H9 (cell line): ENCODE measurements at regions not wholly inside any gene's neighbourhood (a gene's known extent, or its start where the extent isn't known, plus 50 kb on each side); places are given as distances from the start of the nearest gene placed in this dataset.

Experiments
- DNase-seq: peaks from one replicate; pipeline ENCODE4 v3.0.0-alpha.2; 2017
- H2AFZ ChIP-seq: one replicate; pipeline ENCODE4 v1.6.1; 2013; ENCODE audit warnings: mild to moderate bottlenecking, low read length, control low read depth, moderate library complexity
- H2AK5ac ChIP-seq: 2 replicates; pipeline ENCODE4 v1.6.1; 2013; ENCODE audit warnings: low read length, control low read depth, mixed read lengths; ENCODE audit not compliant: insufficient read length
- H2BK120ac ChIP-seq: one replicate; pipeline ENCODE4 v1.6.1; 2013; ENCODE audit warnings: low read depth, mild to moderate bottlenecking, low read length, control low read depth, inconsistent platforms; ENCODE audit not compliant: poor library complexity, severe bottlenecking
- H2BK12ac ChIP-seq: 2 replicates; pipeline ENCODE4 v1.6.1; 2013; ENCODE audit warnings: low read length, control low read depth, mixed read lengths, low read depth; ENCODE audit not compliant: insufficient read length
- H2BK15ac ChIP-seq: 2 replicates; pipeline ENCODE4 v1.6.1; 2013; ENCODE audit warnings: low read depth, low read length, control low read depth
- H2BK20ac ChIP-seq: one replicate; pipeline ENCODE4 v1.6.1; 2013; ENCODE audit warnings: low read depth, mild to moderate bottlenecking, low read length, control low read depth, inconsistent platforms; ENCODE audit not compliant: poor library complexity, severe bottlenecking
- H2BK5ac ChIP-seq: 2 replicates; pipeline ENCODE4 v1.6.1; 2013; ENCODE audit warnings: low read length, control low read depth, mixed read lengths; ENCODE audit not compliant: insufficient read length
- H3K14ac ChIP-seq: 2 replicates; pipeline ENCODE4 v1.6.1; 2013; ENCODE audit warnings: low read length, control low read depth; ENCODE audit not compliant: insufficient read depth
- H3K18ac ChIP-seq: 2 replicates; pipeline ENCODE4 v1.6.1; 2013; ENCODE audit warnings: low read depth, mild to moderate bottlenecking, mixed read lengths, low read length, control low read depth; ENCODE audit not compliant: insufficient read length
- H3K23ac ChIP-seq: 2 replicates; pipeline ENCODE4 v1.6.1; 2013; ENCODE audit warnings: low read length, control low read depth, mixed read lengths, low read depth; ENCODE audit not compliant: insufficient read length
- H3K23me2 ChIP-seq: 2 replicates; pipeline ENCODE4 v1.6.1; 2013; ENCODE audit warnings: low read depth, mild to moderate bottlenecking, mixed read lengths, low read length, control low read depth; ENCODE audit not compliant: insufficient read length, poor library complexity, severe bottlenecking
- H3K27ac ChIP-seq: 2 replicates; pipeline ENCODE4 v1.5.1; 2013; ENCODE audit warnings: low read length, control low read depth, mixed read lengths, low read depth; ENCODE audit not compliant: insufficient read length
- H3K27me3 ChIP-seq: 2 replicates; pipeline ENCODE4 v1.6.1; 2013; ENCODE audit warnings: low read length, control low read depth, inconsistent platforms; ENCODE audit not compliant: insufficient read depth
- H3K4ac ChIP-seq: 2 replicates; pipeline ENCODE4 v1.6.1; 2013; ENCODE audit warnings: low read depth, mild to moderate bottlenecking, control low read depth, inconsistent platforms, low read length, moderate library complexity
- H3K4me1 ChIP-seq: 2 replicates; pipeline ENCODE4 v1.6.1; 2013; ENCODE audit warnings: low read length, control low read depth, inconsistent platforms; ENCODE audit not compliant: insufficient read depth
- H3K4me2 ChIP-seq: 2 replicates; pipeline ENCODE4 v1.6.1; 2013; ENCODE audit warnings: low read length, control low read depth, mixed read lengths; ENCODE audit not compliant: insufficient read length, insufficient read depth
- H3K56ac ChIP-seq: 2 replicates; pipeline ENCODE4 v1.6.1; 2013; ENCODE audit warnings: low read depth, mild to moderate bottlenecking, mixed read lengths, low read length, control low read depth; ENCODE audit not compliant: insufficient read length
- H3K79me1 ChIP-seq: 2 replicates; pipeline ENCODE4 v1.6.1; 2013; ENCODE audit warnings: low read depth, mild to moderate bottlenecking, moderate library complexity, low read length, control low read depth, inconsistent platforms; ENCODE audit not compliant: insufficient read depth, poor library complexity, severe bottlenecking
- H3K79me2 ChIP-seq: 2 replicates; pipeline ENCODE4 v1.6.1; 2013; ENCODE audit warnings: low read length, control low read depth, inconsistent platforms; ENCODE audit not compliant: insufficient read depth
- H3K9ac ChIP-seq: 2 replicates; pipeline ENCODE4 v1.6.1; 2013; ENCODE audit warnings: low read length, control low read depth, mixed read lengths; ENCODE audit not compliant: insufficient read length; ENCODE audit errors: extremely low read depth
- H3K9me3 ChIP-seq: one replicate; pipeline ENCODE4 v1.6.1; 2013; ENCODE audit warnings: low read depth, low read length, inconsistent platforms; ENCODE audit not compliant: control insufficient read depth
- H3T11ph ChIP-seq: one replicate; pipeline ENCODE4 v1.6.1; 2013; ENCODE audit warnings: mild to moderate bottlenecking, low read length, control low read depth, inconsistent platforms
- H4K20me1 ChIP-seq: one replicate; pipeline ENCODE4 v1.6.1; 2013; ENCODE audit not compliant: control insufficient read depth, insufficient read length, insufficient read depth
- H4K5ac ChIP-seq: 2 replicates; pipeline ENCODE4 v1.6.1; 2013; ENCODE audit warnings: low read depth, mild to moderate bottlenecking, mixed read lengths, low read length, control low read depth; ENCODE audit not compliant: insufficient read length
- H4K8ac ChIP-seq: replicated peaks from 2 replicates; pipeline ENCODE4 v1.6.1; 2013; ENCODE audit warnings: low read length, control low read depth, mixed read lengths, low read depth; ENCODE audit not compliant: insufficient read length
- H4K91ac ChIP-seq: 2 replicates; pipeline ENCODE4 v1.6.1; 2013; ENCODE audit warnings: low read depth, mild to moderate bottlenecking, moderate library complexity, mixed read lengths, low read length, control low read depth; ENCODE audit not compliant: insufficient read length
- H3K27ac Mint-ChIP-seq, 3 experiments: 2 replicates in 2 of 3; 3 replicates in 1 of 3; pipeline ENCODE4 v1.8.0; 2020 to 2021; ENCODE audit warnings: mixed read lengths in 3 of 3, mild to moderate bottlenecking in 1 of 3, moderate library complexity in 1 of 3
- H3K27me3 Mint-ChIP-seq: 2 replicates; pipeline ENCODE4 v1.8.0; 2021; ENCODE audit warnings: low read depth, mild to moderate bottlenecking, moderate library complexity, mixed read lengths
- H3K36me3 Mint-ChIP-seq, 3 experiments: 2 replicates in 2 of 3; 3 replicates in 1 of 3; pipeline ENCODE4 v1.8.0; 2020 to 2021; ENCODE audit warnings: low read depth in 3 of 3, mixed read lengths in 3 of 3; ENCODE audit not compliant: insufficient read depth in 1 of 3
- H3K4me1 Mint-ChIP-seq, 2 experiments: 2 replicates each; pipeline ENCODE4 v1.8.0; 2020; ENCODE audit warnings: mixed read lengths in 2 of 2
- H3K4me3 Mint-ChIP-seq, 2 experiments: 2 replicates in 1 of 2; 3 replicates in 1 of 2; pipeline ENCODE4 v1.8.0; 2020 to 2021; ENCODE audit warnings: mild to moderate bottlenecking in 2 of 2, mixed read lengths in 2 of 2, moderate library complexity in 1 of 2
- H3K9me3 Mint-ChIP-seq, 2 experiments: 2 replicates in 1 of 2; 3 replicates in 1 of 2; pipeline ENCODE4 v1.8.0; 2020; ENCODE audit warnings: mild to moderate bottlenecking in 2 of 2, mixed read lengths in 2 of 2, moderate library complexity in 1 of 2
- CTCF ChIP-seq: fragments of 200-600 bp; sonication (generic); conservative IDR thresholded peaks from 3 replicates; pipeline ENCODE4 v1.8.0; 2021; ENCODE audit warnings: antibody characterized with exemption, mild to moderate bottlenecking
- WGBS: extraction: QIAGEN DNeasy Blood & Tissue Kit; methylation state at CpG from one replicate; pipeline ENCODE4 v1.1.7; 2013; ENCODE audit warnings: missing lambda C conversion rate, low lambda C conversion rate, mixed read lengths; ENCODE audit not compliant: insufficient read length; ENCODE audit errors: extremely low coverage; 5-methylcytosine and 5-hydroxymethylcytosine counted together

GRCh38 chr7:118606602-118607001 is 382.1 kb downstream of the ANKRD7 start:
- Histone ChIP-seq H4K91ac (no peak overlapping the region), H3T11ph (no peak overlapping the region), H3K4ac (no peak overlapping the region), H4K5ac (no peak overlapping the region), H2AK5ac (no peak overlapping the region), H3K27ac (no peak overlapping the region), H2AFZ (no peak overlapping the region), H3K4me1 (no peaks in the 10 kb centered on the region), H2BK5ac (no peak overlapping the region), H3K4me2 (no peak overlapping the region), H2BK120ac (no peak overlapping the region), H3K23me2 (no peaks in the 10 kb centered on the region), H2BK15ac (no peak overlapping the region), H4K20me1 (no peaks in the 10 kb centered on the region), H2BK20ac (no peak overlapping the region), H3K79me1 (no peaks in the 10 kb centered on the region), H3K23ac (no peak overlapping the region), H3K14ac (no peak overlapping the region), H3K9ac (no peak overlapping the region), H3K27me3 (no peaks in the 10 kb centered on the region), H3K9me3 (no peaks in the 10 kb centered on the region), H2BK12ac (no peak overlapping the region), H3K18ac (no peak overlapping the region), H4K8ac (no peak overlapping the region), H3K79me2 (no peaks in the 10 kb centered on the region), H3K56ac (no peak overlapping the region)
- no peak for TF ChIP-seq CTCF
- Mint-ChIP-seq H3K36me3 (peaks cover 0 to 2% (median 0%) of the 10 kb centered on the region in 3 experiments; a peak in 2 of 7 replicates), H3K27me3 (no peaks in the 10 kb centered on the region), H3K27ac (no peak overlapping the region), H3K4me1 (peaks cover 3 to 5% of the 10 kb centered on the region in 2 experiments), H3K9me3 (no peaks in the 10 kb centered on the region; a peak in 2 of 5 replicates), H3K4me3 (no peak overlapping the region)
- WGBS = no CpG with 5 or more reads among the region's 1 CpG
- DNase-seq = no peak
